ENCODE measurements at regions not wholly inside any gene's neighbourhood (a gene's known extent, or its start where the extent isn't known, plus 50 kb on each side); places are given as distances from the start of the nearest gene placed in this dataset.

- no peak for TF ChIP-seq POLR2AphosphoS5 (IDR thresholded peaks at IDR 0.05; ENCODE audit: low read depth)
- no peak for TF ChIP-seq CREB1 (CRISPR knock-in tag; IDR thresholded peaks at IDR 0.05; ENCODE audit: low read depth)
- TF ChIP-seq, protein P1, sequence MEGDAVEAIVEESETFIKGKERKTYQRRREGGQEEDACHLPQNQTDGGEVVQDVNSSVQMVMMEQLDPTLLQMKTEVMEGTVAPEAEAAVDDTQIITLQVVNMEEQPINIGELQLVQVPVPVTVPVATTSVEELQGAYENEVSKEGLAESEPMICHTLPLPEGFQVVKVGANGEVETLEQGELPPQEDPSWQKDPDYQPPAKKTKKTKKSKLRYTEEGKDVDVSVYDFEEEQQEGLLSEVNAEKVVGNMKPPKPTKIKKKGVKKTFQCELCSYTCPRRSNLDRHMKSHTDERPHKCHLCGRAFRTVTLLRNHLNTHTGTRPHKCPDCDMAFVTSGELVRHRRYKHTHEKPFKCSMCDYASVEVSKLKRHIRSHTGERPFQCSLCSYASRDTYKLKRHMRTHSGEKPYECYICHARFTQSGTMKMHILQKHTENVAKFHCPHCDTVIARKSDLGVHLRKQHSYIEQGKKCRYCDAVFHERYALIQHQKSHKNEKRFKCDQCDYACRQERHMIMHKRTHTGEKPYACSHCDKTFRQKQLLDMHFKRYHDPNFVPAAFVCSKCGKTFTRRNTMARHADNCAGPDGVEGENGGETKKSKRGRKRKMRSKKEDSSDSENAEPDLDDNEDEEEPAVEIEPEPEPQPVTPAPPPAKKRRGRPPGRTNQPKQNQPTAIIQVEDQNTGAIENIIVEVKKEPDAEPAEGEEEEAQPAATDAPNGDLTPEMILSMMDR (conservative IDR thresholded peaks at IDR 0.05; ENCODE audit: low read depth in 2 of 2): no peak
- TF ChIP-seq, protein P2, sequence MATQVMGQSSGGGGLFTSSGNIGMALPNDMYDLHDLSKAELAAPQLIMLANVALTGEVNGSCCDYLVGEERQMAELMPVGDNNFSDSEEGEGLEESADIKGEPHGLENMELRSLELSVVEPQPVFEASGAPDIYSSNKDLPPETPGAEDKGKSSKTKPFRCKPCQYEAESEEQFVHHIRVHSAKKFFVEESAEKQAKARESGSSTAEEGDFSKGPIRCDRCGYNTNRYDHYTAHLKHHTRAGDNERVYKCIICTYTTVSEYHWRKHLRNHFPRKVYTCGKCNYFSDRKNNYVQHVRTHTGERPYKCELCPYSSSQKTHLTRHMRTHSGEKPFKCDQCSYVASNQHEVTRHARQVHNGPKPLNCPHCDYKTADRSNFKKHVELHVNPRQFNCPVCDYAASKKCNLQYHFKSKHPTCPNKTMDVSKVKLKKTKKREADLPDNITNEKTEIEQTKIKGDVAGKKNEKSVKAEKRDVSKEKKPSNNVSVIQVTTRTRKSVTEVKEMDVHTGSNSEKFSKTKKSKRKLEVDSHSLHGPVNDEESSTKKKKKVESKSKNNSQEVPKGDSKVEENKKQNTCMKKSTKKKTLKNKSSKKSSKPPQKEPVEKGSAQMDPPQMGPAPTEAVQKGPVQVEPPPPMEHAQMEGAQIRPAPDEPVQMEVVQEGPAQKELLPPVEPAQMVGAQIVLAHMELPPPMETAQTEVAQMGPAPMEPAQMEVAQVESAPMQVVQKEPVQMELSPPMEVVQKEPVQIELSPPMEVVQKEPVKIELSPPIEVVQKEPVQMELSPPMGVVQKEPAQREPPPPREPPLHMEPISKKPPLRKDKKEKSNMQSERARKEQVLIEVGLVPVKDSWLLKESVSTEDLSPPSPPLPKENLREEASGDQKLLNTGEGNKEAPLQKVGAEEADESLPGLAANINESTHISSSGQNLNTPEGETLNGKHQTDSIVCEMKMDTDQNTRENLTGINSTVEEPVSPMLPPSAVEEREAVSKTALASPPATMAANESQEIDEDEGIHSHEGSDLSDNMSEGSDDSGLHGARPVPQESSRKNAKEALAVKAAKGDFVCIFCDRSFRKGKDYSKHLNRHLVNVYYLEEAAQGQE (IDR thresholded peaks at IDR 0.05; ENCODE audit: unreplicated experiment): no peak
- TF ChIP-seq EZH2phosphoT487 (IDR thresholded peaks at IDR 0.05; ENCODE audit: unreplicated experiment): no peak
- no peak for TF ChIP-seq EZH2 (IDR thresholded peaks at IDR 0.05; ENCODE audit: low read depth, unreplicated experiment)
- TF ChIP-seq ETS1 (IDR thresholded peaks at IDR 0.05): no peak
- no peak for TF ChIP-seq NANOG (IDR thresholded peaks at IDR 0.05; ENCODE audit: borderline replicate concordance)
Observed at GRCh38 chr9:34863426-34863825, 94.7 kb upstream of the PHF24 start.
